HG03139 (cell line): ENCODE measurements at regions not wholly inside any gene's neighbourhood (a gene's known extent, or its start where the extent isn't known, plus 50 kb on each side); places are given as distances from the start of the nearest gene placed in this dataset.

Source experiments
- ATAC-seq: cut with Tn5 transposase; IDR thresholded peaks from one replicate; pipeline ENCODE4 v1.9.1; 2021; ENCODE audit not compliant: unreplicated experiment

DNA sequence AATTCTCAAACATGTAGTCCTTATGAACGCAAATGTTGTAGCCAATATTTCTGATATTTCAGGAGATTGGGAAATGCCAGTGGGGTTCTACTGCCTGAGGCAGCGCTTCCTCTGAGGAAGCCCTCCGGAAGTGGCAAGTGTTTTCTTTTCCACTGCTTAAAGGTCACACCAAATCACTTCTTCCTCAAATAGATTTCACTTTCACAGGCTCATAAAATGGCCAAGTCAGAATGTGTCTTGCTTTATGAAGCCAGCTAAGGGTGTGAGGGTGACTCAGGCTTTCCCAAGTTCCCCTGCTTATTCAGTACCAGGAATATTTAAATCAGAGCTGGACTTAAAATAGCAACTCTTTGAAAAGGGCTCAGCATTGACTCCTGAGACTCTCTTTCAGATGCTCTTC lies 514.2 kb upstream of the DIPK2B start:
- ATAC-seq: no peak

DNA sequence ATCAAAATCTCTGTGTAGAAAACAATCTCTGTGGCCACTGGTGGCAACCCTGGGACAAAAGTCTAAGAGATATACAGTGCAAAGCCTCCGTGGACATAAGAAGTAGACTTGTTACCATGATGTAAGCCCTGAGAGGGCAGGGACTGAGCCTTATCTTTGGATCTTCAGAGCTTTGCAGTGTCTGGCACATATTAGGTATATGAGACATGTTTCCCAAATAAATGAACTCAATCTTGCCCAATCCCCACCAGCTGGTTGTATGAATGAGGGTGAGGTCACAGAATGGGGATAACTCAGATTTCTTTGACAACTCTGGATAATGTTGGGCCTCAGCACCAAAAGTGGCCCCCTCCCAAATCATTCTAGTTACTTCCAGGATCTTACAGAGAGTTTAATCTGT lies 511.4 kb upstream of the DIPK2B start:
- ATAC-seq: no peak

DNA sequence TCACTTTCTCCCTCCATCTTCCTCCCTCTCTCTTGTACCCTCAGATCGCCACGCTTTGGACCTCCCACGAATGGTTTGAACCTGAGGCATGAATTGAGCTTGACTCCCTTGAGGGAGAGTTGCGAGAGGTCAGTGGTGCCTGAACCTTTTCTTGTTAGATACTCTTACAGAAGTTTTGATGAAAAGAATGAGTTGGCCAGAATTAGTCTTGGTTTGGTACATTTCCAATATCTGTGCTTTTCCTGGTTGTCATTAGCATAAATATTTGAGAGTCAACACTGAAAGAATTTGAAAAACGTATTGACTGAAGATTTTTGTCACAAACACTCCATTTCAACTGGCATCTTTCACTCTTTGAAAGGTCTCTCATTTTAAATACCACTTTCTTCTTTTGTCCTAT lies 510.6 kb upstream of the DIPK2B start:
- ATAC-seq: no peak

DNA sequence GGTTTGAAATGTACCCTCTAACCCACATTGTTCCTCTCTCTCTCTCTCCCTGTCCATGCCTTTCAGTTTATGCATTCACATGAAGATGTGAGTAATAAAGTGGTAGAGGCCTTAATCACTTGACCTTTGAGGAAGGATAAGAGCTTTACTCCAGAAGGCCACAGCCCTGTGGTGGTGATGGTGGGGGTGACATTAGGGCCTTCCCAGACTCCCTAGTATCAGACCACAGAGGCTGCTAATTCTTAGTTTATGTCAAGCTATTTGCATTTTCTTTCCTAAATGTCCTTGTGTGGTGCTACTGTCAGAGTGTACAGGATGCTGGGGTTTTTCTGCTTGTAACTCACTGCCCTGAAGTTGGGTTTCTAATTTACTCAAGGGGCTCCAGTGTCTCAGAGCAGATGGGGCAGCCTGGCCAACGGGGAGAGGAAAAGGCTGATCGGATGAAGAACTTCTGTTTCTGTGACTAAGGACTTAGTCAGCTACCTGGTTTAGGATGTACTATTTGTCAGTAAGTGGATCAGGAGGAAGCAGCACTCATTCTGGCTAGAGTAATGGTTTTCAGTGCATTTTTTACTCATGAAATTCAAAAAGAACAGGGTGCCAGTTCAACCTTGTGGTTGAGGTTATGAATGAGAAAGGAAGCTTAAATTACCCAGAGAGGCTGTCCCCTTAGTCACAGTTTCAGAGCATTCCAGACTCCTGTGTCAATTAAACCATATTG lies 509.6 kb upstream of the DIPK2B start:
- ATAC-seq: peak; percentile 78

DNA sequence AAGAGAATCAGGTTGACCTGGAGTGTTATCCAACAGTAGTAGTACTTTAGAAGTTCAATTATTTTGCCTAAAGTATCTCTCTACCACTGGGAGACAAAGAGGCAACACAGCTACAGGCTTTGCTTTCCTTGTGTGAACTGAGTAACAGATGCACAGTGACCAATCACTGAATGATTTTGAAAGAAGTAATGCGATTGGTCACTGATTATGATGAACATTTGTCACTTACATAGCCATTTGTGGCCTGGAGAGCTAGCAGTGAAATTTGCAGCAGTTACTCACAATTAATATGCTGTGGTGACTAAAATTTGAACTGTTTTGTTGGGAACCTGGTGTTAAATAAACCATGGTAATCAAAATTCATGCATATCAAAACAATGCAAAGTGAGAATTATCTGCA lies 508.7 kb upstream of the DIPK2B start:
- no peak for ATAC-seq

DNA sequence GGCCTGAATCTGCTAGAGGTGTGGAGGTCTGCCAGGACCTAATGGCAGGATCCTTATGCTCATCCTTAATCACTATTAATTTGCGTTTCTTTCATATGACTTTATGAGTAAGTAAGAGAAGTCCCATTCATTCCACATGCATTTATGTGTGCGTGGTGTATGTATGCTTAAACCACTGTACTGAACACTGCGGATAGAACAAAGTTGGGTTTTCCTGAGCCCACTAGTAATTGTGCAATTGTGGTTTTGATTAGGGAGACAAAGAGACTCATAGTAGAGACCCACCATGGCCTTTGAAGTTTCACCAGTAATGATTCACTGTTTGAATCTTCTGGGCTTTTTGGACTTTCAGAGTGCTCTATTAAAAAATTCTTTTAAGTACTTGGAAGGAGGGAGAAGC lies 498.5 kb upstream of the DIPK2B start:
- ATAC-seq: no peak

DNA sequence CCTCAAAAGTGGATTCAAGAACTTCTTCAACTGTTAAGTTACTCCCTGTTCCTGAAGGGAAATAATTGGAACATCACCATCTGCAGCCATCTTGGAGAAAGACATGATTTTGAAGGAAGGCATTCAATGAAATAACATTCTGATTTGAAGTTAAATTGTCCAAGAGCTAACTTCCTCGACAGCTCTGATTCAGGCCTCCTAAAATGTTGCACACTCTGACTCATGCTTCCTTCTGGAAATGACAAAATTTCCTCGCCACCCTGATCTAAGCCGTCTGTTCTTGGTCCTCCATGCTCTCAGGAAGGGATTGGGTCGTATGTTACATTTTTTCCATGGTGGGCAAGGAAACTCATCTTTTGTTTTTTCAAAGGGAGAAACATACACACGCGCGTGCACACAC lies 496.9 kb upstream of the DIPK2B start:
- ATAC-seq: no peak

DNA sequence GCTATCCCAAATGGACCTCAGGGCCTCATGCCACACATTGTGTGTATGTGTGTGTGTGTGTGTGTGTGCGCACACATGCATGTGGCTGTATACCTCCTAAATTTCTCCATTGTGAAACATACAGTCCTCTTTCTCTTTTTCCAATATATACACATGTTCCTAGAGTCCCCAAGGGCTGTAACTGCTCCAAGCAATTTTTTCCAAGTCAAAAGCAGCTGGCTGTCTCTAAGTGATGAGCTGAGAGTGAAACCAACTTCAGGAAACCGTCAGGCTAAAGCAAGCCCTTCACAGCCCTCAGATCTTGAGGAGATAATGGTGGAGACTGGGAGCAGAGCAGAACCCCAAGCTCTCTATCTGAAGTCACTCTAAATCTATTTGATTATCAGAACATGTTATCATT lies 496.1 kb upstream of the DIPK2B start:
- ATAC-seq: no peak

DNA sequence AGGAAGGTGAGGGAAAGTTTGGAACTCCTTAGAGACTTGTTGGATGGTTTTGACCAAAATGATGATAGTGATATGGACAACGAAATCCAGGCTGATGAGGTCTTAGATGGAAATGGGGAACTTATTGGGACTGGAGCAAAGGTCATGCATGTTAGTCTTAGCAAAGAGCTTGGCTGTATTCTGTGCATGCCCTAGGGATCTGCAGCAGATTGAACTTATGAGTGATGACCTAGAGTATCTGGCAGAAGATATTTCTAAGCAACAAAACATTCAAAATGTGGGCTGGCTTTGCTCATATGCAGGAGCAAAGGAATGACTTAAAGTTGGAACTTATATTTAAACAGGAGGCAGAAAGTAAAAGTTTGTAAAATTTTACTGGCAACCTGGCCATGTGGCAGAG lies 489.3 kb upstream of the DIPK2B start:
- no peak for ATAC-seq

DNA sequence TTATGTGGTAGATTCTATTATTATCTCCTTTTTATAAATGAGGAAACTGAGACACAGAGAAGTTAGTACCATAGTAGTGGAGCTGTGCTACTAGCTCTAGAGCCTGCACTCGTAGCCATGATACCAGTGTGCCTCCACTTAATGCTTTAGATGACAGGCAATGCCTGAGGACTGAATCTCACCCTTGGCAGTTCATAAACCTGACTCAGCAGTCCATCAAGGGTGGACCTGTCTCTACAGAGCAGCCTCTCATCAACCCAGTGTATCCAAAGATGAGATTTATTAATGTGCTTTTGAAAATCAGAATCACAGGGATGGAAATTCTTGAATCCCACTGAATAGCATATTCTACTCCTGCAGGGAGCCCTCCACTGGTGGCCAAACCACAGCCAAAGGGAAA lies 483.2 kb upstream of the DIPK2B start:
- ATAC-seq: no peak

DNA sequence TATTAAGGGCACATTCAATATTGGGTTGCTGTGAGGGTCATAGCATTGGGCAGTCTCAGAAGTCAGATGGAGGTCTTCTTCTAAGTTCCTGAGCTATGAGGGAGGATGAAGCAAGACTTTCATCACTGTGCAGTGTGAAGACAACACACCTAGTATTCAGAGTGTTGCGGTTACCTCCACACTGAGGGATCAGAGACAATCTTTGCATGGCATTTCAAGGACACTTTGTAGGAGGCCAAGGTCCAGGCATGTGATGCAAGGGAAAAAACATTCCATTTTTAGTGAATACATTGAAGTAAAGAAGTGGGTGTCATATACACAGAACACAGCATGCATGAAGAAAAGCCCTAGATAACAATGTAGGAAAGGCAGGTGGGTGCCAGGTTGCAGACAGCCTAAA lies 481.2 kb upstream of the DIPK2B start:
- ATAC-seq: no peak

DNA sequence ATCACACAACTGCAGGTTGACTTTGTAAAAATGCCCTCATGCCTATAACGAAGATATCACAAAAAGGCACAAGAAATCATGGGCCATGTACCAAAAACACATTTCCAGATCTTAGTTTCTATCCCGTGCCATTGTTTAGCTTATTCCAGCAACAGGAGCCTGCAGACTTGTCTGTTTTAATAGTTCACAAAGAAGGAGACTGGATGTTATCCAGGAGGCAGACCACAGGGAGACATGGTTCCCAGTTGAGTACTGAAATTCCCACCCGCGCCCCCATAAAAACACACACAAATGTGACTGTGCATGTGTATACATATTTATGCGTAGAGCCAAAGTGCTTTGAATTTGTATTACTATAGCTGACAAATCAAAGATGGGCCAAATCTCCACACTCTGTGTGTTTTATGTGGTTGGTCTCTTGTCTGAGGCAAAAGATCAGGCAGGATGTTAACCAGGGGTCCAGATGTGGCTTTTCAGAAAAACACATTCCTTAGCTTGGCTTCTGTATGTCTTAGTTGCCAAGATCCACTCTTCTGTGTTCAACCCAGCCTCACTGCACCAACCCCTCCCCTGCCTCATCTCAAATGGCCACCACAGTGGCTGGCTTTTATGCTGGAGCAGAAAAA lies 469.2 kb upstream of the DIPK2B start:
- ATAC-seq: no peak

DNA sequence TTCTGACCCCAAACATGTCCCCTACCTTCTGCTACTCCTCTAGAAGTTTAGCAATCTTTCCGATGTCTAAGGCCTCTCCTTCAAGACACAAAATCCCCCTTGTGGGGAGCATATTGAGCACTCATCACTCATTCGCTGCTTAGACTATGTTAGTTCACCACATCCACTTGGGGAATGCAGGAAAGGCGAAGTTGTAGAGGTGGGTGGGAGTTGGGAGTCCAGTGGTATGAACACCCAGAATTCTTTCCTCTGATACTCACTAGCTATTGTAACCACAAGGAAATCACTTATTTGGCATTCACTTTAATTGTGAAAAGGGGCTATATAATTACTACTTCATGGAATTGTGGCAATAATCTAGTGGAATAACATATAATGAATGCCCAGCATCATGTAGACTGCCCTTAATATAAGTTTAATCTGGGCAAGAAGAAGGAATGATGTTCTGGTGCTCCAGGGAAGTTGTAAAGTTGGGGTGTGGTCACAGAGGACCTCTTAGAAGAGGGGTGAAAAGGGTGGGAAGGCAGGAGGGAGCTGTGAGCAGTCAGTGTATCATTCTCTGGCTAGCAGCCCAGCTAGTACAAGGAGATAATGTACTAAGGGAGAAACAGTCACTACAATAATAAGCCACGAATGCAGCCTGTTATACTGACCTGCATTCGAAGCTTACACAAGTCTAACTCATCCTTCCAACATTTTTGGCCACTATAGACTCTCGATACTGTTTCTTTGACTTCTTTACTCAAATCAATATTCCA lies 468.2 kb upstream of the DIPK2B start:
- no peak for ATAC-seq

DNA sequence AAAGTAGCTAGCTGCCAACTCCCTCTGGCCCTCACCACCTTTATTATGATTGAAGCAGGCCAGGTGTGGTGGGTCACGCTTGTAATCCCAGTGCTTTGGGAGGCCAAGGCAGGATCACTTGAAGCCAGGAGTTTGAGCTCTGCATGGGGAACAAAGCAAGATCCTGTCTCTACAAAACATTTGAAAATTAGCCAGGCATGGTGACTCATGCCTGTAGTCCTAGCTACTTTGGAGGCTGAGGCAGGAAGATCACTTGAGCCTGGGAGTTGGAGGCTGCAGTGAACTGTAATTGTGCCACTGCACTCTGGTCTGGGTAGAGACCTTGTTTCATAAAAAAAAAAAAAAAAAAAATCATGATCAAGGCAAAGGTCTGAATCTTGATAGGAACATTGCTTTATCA lies 467.0 kb upstream of the DIPK2B start:
- ATAC-seq: no peak

DNA sequence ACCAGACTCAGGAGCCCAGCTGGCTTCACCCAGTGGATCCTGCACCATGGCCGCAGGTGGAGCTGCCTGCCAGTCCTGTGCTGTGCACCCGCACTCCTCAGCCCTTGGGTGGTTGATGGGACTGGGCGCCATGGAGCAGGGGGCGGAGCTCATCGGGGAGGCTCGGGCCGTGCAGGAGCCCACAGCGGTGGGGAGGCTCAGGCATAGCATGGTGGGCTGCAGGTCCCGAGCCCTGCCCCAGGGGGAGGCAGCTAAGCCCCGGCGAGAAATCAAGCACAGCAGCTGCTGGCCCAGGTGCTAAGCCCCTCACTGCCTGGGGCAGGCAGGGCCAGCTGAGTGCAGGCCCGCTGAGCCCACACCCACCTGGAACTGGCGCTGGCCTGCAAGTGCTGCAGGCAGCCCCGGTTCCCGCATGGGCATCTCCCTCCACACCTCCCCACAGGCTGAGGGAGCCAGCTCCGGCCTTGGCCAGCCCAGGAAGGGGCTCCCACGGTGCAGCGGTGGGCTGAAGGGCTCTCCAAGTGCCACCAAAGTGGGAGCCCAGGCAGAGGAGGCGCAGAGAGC lies 464.1 kb upstream of the DIPK2B start:
- ATAC-seq: no peak

DNA sequence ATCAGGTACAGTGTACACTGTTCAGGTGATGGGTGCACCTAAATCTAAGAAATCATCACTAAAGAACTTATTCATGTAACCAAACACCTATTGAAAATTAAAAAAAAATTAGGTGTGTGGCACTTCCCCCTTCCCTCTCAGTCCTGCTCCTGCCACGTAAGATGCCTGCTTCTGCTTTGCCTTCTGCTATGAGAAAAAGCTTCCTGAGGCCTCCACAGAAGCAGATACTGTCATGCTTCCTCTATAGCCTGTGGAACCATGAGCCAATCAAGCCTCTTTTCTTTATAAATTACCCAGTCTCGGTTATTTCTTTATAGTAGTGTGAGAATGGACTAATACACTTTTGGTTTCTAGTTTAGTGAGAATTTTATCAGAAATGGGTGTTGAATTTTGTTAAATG lies 459.8 kb upstream of the DIPK2B start:
- no peak for ATAC-seq

DNA sequence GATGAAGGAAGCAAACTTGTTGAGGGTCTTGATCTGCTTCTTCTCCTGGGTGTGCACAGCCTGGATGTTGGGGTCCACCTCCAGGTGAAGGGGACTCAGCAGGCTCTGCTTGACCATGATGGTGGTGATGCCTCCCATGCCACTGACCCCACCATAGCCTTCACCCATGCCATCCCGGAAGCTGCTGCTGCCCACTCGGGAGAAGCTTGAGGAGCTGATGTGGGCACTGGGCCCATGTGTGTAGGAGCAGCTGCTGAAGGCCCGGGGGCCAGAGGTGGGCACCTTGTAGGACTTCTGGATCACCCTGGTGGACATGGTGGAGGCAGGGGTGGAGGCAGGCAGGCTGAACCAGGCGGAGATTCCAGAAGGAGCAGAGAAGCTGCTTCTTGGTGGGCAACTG lies 432.7 kb upstream of the DIPK2B start:
- ATAC-seq: no peak

DNA sequence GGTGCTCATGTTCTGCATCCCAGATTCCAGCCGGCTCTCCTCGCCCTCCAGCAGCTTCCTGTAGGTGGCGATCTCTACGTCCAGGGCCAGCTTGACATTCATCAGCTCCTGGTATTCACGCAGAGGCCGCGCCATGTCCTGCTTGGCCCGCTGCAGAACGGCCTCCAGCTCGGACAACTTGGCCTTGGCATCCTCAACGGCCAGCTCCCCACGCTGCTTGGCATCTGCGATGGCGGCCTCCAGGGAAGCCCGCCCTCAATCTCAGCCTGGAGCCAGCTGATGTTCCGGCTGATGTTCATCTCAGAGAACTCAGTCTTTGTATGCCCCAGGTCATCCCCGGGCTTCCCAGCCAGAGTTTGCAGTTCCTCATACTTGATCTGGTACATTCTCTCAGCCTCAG lies 431.8 kb upstream of the DIPK2B start:
- ATAC-seq: no peak

DNA sequence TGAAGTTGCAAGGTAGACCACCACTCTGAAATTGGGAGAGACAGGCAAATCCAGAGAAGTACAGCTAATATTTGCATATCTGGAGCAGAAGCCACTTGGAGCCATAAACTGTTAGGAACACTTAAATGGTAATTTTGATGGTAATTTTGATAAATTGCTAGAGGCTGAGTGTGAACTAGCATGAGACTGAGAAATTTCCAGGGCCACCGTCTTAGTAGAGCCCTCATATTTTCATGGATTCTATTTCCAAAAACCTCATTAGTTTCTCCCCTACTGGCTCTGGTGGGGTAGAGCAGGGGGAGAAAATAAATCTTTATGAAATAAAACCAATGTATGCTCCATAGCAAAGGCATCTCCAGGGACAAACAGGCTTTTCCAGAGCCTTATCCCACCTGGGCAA lies 429.4 kb upstream of the DIPK2B start:
- no peak for ATAC-seq

DNA sequence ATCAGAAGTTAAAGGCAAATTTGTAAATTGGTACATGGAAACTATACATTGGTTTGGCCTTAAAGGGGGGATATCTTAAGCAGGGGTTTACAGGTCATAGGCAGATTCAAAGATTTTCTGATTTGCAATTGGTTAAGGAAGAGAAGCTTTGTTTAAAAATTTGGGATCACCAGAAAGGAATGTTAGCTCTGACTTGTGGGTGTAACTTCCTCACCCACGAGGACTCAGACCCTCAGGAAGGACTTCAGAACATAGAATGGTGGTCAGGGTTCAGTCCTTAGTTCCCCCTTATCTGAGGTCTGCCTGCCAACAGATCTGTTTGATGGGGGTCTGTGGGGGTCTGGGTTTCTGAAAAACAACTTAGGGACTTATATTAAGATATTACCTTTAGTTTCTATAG lies 427.4 kb upstream of the DIPK2B start:
- ATAC-seq: no peak

DNA sequence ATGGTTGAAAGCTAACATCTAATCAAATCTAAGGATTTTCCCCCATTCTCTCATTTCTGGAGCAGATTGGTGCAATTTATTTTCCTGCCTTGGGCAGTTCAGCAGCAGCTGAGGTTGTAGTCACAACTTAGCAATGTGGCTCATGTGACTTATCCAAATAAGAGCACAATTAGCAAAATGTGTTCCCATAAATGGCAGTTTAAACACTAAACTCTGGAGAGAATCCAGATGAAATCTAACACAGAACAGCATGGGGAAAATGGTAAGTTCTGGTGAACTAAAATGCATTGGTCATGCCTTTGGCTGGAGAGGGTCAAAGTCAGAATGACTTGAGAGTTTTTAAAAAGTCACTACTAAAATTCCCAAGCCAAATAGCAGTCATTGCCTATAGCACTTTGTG lies 422.6 kb upstream of the DIPK2B start:
- no peak for ATAC-seq

DNA sequence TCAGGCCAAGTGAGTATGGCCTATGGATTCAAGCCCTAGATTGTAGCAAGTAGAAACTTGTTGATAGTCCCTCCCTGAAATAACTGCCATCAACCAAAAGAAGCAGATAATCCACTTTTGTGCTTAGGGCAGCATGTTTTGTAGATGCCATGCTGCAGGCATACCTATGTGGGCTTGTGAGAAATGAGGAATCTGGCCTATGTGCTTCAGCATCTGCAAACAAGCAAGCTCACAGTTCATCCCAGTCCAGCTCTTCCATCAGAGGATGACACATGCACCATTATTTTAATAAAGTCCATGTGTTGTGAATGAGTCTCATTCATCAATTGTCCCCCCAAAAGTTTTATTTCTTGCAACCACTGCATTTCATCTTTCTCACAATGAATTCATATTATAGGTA lies 421.9 kb upstream of the DIPK2B start:
- ATAC-seq: no peak
